ENCODE measurements at regions not wholly inside any gene's neighbourhood (a gene's known extent, or its start where the extent isn't known, plus 50 kb on each side); places are given as distances from the start of the nearest gene placed in this dataset.
"Not testable (repeated sequence)": the region's sequence is repeated elsewhere in the genome, so short reads cannot be mapped to it uniquely, and the experiment has no call there.

- DNase-seq: no peak
Measured at GRCh38 chr6:137545073-137545472, 50.9 kb upstream of the OLIG3 start.

- DNase-seq: no peak
Measured at GRCh38 chr6:137547186-137547585, 53.0 kb upstream of the OLIG3 start.

GRCh38 chr6:137547601-137548000 is 53.4 kb upstream of the OLIG3 start:
- no peak for DNase-seq

- no peak for DNase-seq
Measured at GRCh38 chr6:137549106-137549505, 54.9 kb upstream of the OLIG3 start.

GRCh38 chr6:137550535-137550934 is 56.3 kb upstream of the OLIG3 start:
- DNase-seq: no peak

- DNase-seq: no peak
Measured at GRCh38 chr6:137552146-137552545, 58.0 kb upstream of the OLIG3 start.

GRCh38 chr6:137552809-137553208 is 58.6 kb upstream of the OLIG3 start:
- no peak for DNase-seq

- not testable (repeated sequence) for DNase-seq
Measured at GRCh38 chr6:137559521-137560183, 65.5 kb upstream of the OLIG3 start.

- DNase-seq: no peak
Measured at GRCh38 chr6:137560184-137560563, 66.0 kb upstream of the OLIG3 start.

GRCh38 chr6:137568067-137568466 is 73.9 kb upstream of the OLIG3 start:
- DNase-seq: no peak

GRCh38 chr6:137570393-137570792 is 76.2 kb upstream of the OLIG3 start:
- DNase-seq: no peak

- DNase-seq: no peak
Measured at GRCh38 chr6:137571854-137572253, 77.7 kb upstream of the OLIG3 start.

- no peak for DNase-seq
Measured at GRCh38 chr6:137573739-137574138, 79.5 kb upstream of the OLIG3 start.

GRCh38 chr6:137579612-137580011 is 85.4 kb upstream of the OLIG3 start:
- DNase-seq: no peak

GRCh38 chr6:137581019-137581707 is 87.0 kb upstream of the OLIG3 start:
- no peak for DNase-seq

- not testable (repeated sequence) for DNase-seq
Measured at GRCh38 chr6:137583519-137583918, 89.3 kb upstream of the OLIG3 start.

GRCh38 chr6:137588472-137588871 is 94.3 kb upstream of the OLIG3 start:
- no peak for DNase-seq

- no peak for DNase-seq
Measured at GRCh38 chr6:137589067-137589848, 95.1 kb upstream of the OLIG3 start.

GRCh38 chr6:137590684-137591083 is 96.5 kb upstream of the OLIG3 start:
- DNase-seq: no peak

GRCh38 chr6:137601471-137601870 is 107.3 kb upstream of the OLIG3 start:
- DNase-seq: no peak

GRCh38 chr6:137602313-137603197 is 108.4 kb upstream of the OLIG3 start:
- no peak for DNase-seq

- DNase-seq: no peak
Measured at GRCh38 chr6:137610702-137611101, 116.5 kb upstream of the OLIG3 start.

GRCh38 chr6:137623293-137623692 is 129.1 kb upstream of the OLIG3 start:
- DNase-seq: no peak
